ENCODE measurements at regions not wholly inside any gene's neighbourhood (a gene's known extent, or its start where the extent isn't known, plus 50 kb on each side); places are given as distances from the start of the nearest gene placed in this dataset.

DNA sequence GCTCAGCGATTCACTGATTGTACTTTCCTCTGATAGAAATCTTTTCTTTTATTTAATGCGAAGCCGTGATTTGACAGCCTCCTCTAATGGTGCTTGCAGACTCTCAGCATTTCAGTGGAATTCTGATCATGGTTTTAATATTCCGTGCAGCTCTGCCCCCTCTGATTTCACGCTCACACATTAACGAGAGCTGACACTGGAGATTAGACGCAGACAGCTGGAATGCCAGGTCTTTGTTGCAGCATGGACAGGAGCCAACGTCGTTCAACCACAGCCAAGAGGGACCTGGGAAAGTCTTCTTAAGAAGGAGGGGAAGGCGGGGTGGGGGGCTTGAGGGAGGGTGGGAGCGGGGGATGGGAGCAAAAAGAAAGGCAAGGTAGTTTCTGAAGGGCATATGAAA lies 186.4 kb downstream of the BLID start:
- POLR2A ChIA-PET, result interaction anchor here (0.6 kb wide), 1 partner anchor 15 kb away, joined by 3 read pairs; no protein-coding TSS in a partner anchor
- CTCF ChIA-PET, result no interaction called here
- Histone ChIP-seq H3K4me3 (ENCODE audit: low read depth, low read length) (peak overlapping the region; percentile 36), H3K9me3 (ENCODE audit: control insufficient read depth, insufficient read depth, low read length) (no peaks in the 10 kb centered on the region), H3K27me3 (ENCODE audit: control insufficient read depth, insufficient read depth, low read length) (no peaks in the 10 kb centered on the region), H3K27ac (ENCODE audit: low read depth, low read length) (no peak overlapping the region)
- DNase-seq (ENCODE audit: low read depth, low spot score), result no peak
- TF ChIP-seq, protein P1, sequence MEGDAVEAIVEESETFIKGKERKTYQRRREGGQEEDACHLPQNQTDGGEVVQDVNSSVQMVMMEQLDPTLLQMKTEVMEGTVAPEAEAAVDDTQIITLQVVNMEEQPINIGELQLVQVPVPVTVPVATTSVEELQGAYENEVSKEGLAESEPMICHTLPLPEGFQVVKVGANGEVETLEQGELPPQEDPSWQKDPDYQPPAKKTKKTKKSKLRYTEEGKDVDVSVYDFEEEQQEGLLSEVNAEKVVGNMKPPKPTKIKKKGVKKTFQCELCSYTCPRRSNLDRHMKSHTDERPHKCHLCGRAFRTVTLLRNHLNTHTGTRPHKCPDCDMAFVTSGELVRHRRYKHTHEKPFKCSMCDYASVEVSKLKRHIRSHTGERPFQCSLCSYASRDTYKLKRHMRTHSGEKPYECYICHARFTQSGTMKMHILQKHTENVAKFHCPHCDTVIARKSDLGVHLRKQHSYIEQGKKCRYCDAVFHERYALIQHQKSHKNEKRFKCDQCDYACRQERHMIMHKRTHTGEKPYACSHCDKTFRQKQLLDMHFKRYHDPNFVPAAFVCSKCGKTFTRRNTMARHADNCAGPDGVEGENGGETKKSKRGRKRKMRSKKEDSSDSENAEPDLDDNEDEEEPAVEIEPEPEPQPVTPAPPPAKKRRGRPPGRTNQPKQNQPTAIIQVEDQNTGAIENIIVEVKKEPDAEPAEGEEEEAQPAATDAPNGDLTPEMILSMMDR (IDR thresholded peaks at IDR 0.05; ENCODE audit: low read depth, low read length), result no peak

DNA sequence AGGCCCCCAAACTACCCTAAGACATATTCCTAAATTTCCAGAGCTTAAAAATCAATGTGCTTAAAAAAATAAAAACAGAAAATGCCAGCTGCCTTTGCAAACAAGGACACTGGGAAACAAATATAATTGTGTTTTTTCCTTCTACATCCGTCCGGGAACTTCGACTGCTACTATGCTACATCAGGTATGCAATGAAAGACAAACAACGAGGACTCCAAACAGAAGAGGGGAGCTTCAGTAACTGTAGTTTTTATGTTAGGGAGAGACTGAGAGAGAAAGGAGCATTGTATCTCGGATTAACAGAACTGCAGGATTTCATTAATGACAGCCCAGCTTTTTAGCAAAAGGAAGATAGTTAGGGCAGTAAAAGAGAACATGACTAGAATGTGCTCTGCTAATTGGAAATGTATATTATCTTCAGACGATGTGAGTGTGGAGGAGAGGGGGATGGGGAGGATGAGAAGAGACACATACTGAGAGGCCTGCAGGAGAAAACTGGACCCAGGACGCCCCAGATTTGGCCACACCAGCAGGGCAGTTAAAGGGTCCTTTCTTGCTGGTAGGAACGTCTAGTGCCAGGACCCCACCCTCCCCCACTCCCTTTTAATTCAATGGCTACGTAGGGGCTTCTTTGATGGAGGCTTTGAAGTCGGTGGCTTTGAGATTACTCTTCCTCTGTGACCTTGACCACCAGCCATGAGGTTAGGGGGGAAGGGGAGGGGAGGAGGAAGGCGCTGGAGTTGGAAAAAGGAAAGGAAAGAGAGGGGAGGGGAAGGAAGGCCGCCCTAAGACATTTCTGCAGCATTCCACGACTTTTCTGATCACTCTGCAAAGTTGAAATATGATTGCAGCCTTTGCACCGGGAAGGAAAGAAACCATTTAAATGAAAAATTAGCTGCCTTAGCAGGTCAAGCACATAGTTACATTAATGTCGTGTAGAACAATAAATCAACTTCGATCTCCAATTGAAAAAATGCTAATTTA lies 187.1 kb downstream of the BLID start:
- ChIA-PET CTCF (no interaction called here), POLR2A (interaction anchor here (0.6 kb wide), 1 partner anchor 16 kb away, joined by 3 read pairs; no protein-coding TSS in a partner anchor)
- H3K9me3 ChIP-seq (ENCODE audit: control insufficient read depth, insufficient read depth, low read length), result no peaks in the 10 kb centered on the region
- no peak overlapping the region for H3K27ac ChIP-seq (ENCODE audit: low read depth, low read length)
- no peak for DNase-seq (ENCODE audit: low read depth, low spot score)
- peak overlapping the region; percentile 5; the same call in 1 of the 2 replicates for H3K4me3 ChIP-seq (ENCODE audit: low read depth, low read length)
- TF ChIP-seq, protein P1 (IDR thresholded peaks at IDR 0.05; ENCODE audit: low read depth, low read length), result no peak
- no peaks in the 10 kb centered on the region for H3K27me3 ChIP-seq (ENCODE audit: control insufficient read depth, insufficient read depth, low read length)

DNA sequence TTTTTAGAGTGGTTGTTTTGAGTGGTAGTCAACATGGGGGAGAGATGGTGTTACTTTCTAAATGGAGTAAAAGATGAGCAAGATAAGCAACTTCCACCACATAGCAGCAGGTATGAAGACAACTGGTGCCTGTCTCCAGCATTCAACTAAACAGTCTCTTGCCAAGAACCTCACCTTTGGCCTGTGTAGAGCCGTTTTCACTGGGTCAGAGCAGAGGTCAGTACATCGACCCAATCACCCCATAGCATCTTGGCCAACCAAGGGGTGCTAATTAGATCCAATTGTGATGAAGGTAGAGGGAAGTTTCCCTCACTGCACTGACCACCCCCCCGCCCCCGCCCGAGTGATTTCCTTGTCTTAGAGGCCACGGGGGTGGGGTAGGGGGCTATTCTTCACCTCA lies 188.2 kb downstream of the BLID start:
- Histone ChIP-seq H3K9me3 (ENCODE audit: control insufficient read depth, insufficient read depth, low read length) (no peaks in the 10 kb centered on the region), H3K27me3 (ENCODE audit: control insufficient read depth, insufficient read depth, low read length) (no peaks in the 10 kb centered on the region), H3K4me3 (ENCODE audit: low read depth, low read length) (no peak overlapping the region), H3K27ac (ENCODE audit: low read depth, low read length) (no peak overlapping the region)
- CTCF ChIA-PET, result no interaction called here
- TF ChIP-seq, protein P1 (IDR thresholded peaks at IDR 0.05; ENCODE audit: low read depth, low read length), result no peak
- POLR2A ChIA-PET, result no interaction called here
- no peak for DNase-seq (ENCODE audit: low read depth, low spot score)

DNA sequence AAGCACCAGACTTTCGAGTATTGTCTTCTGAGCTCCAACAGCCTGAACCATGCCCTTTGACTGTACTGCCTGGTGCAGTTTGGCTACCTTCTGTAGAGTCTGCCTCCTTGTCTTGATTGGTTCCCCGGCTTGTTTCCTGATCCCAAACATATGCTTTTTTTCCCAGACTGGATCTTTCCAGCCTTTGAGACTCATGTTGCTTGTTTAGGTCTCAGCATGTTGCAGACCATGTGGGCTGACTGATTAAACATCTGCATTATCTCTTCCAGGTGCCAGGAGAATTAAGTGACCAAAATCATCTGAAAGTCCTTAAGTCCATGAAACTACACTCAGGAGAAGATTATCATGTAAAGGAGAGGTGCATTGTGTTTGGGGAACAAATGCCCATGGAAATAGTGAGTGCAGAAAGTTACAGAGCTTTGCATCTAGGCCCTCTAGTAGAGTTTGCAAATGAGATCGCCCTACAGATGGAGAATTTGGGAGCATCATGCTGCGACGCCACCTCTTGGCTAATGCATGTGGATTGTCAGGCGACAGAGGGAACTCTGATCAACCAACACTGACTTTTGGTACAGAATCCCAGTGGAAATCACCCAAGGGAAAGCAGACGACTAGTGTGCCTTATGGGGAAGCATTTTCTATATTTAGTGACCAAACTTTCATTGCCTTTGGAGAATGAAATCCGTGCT lies 188.8 kb downstream of the BLID start:
- CTCF ChIA-PET, result no interaction called here
- POLR2A ChIA-PET, result no interaction called here

More for the DNA sequence above, 188.8 kb downstream of the BLID start:
- no peaks in the 10 kb centered on the region for H3K27me3 ChIP-seq (ENCODE audit: control insufficient read depth, insufficient read depth, low read length)
- H3K4me3 ChIP-seq (ENCODE audit: low read depth, low read length), result no peak overlapping the region
- no peaks in the 10 kb centered on the region for H3K9me3 ChIP-seq (ENCODE audit: control insufficient read depth, insufficient read depth, low read length)
- DNase-seq (ENCODE audit: low read depth, low spot score), result no peak
- H3K27ac ChIP-seq (ENCODE audit: low read depth, low read length), result no peak overlapping the region
- TF ChIP-seq, protein P1 (IDR thresholded peaks at IDR 0.05; ENCODE audit: low read depth, low read length), result no peak
